Activated gamma-delta T cell treated with anti-CD3 and anti-CD28 coated beads, Interleukin-2, amount 50 U/mL, for 16 hours (primary cell): ENCODE measurements at regions not wholly inside any gene's neighbourhood (a gene's known extent, or its start where the extent isn't known, plus 50 kb on each side); places are given as distances from the start of the nearest gene placed in this dataset.

Source experiments
- DNase-seq: peaks from one replicate; pipeline ENCODE4 v3.0.0-alpha.2; 2020; ENCODE audit warnings: low read depth

GRCh38 chr1:55329091-55329490, 113.9 kb upstream of the USP24 start:
- DNase-seq: no peak

- no peak for DNase-seq
Observed at GRCh38 chr1:55326496-55327243, 111.5 kb upstream of the USP24 start.

GRCh38 chr1:55323760-55324159, 108.6 kb upstream of the USP24 start:
- DNase-seq: no peak

GRCh38 chr1:55322842-55323241, 107.7 kb upstream of the USP24 start:
- no peak for DNase-seq

- no peak for DNase-seq
Observed at GRCh38 chr1:55321942-55322341, 106.8 kb upstream of the USP24 start.

GRCh38 chr1:55320891-55321290, 105.7 kb upstream of the USP24 start:
- no peak for DNase-seq

- no peak for DNase-seq
Observed at GRCh38 chr1:55318116-55318817, 103.1 kb upstream of the USP24 start.

GRCh38 chr1:55317673-55318072, 102.5 kb upstream of the USP24 start:
- DNase-seq: no peak

- DNase-seq: no peak
Observed at GRCh38 chr1:55316947-55317662, 101.9 kb upstream of the USP24 start.

GRCh38 chr1:55316502-55316901, 101.3 kb upstream of the USP24 start:
- no peak for DNase-seq

GRCh38 chr1:55315552-55315951, 100.4 kb upstream of the USP24 start:
- no peak for DNase-seq

GRCh38 chr1:55314740-55315139, 99.6 kb upstream of the USP24 start:
- no peak for DNase-seq

- no peak for DNase-seq
Observed at GRCh38 chr1:55313903-55314302, 98.7 kb upstream of the USP24 start.

GRCh38 chr1:55311979-55312378, 96.8 kb upstream of the USP24 start:
- DNase-seq: no peak

- no peak for DNase-seq
Observed at GRCh38 chr1:55311057-55311641, 96.0 kb upstream of the USP24 start.

GRCh38 chr1:55310505-55310971, 95.4 kb upstream of the USP24 start:
- DNase-seq: no peak

GRCh38 chr1:55309786-55310504, 94.8 kb upstream of the USP24 start:
- no peak for DNase-seq

GRCh38 chr1:55309053-55309452, 93.9 kb upstream of the USP24 start:
- DNase-seq: no peak

GRCh38 chr1:55305735-55306134, 90.6 kb upstream of the USP24 start:
- DNase-seq: no peak

- DNase-seq: no peak
Observed at GRCh38 chr1:55304229-55304740, 89.1 kb upstream of the USP24 start.

- no peak for DNase-seq
Observed at GRCh38 chr1:55302972-55303371, 87.8 kb upstream of the USP24 start.

- DNase-seq: no peak
Observed at GRCh38 chr1:55301912-55302311, 86.7 kb upstream of the USP24 start.
